Right lobe of liver (tissue), 6 donors: ENCODE measurements at regions not wholly inside any gene's neighbourhood (a gene's known extent, or its start where the extent isn't known, plus 50 kb on each side); places are given as distances from the start of the nearest gene placed in this dataset.

ENCODE experiments used
- ATAC-seq, 4 donors: fragments of 200-7000 bp; cut with Tn5 transposase; one replicate each; pipeline ENCODE4 v1.9.1; 2020; ENCODE audit warnings: mild to moderate bottlenecking in 4 of 4, moderate library complexity in 4 of 4
- DNase-seq, 3 donors: peaks; one replicate each; pipeline ENCODE4 v3.0.0-alpha.2; 2020
- H3K27ac ChIP-seq, 3 donors: fragments of 200-600 bp; one replicate each; pipeline ENCODE4 v1.8.0; 2022
- H3K27me3 ChIP-seq, 2 donors: fragments of 200-600 bp; one replicate each; pipeline ENCODE4 v1.8.0; 2022
- H3K36me3 ChIP-seq, 4 donors: fragments of 200-600 bp; sonication (generic) in 1 of 4; one replicate each; pipeline versions ENCODE4 v1.5.1 to v1.8.0; 2017 to 2022; ENCODE audit warnings: control low read depth in 1 of 4
- H3K4me1 ChIP-seq, 4 donors: fragments of 200-600 bp; sonication (generic) in 1 of 4; one replicate each; pipeline versions ENCODE4 v1.5.1 to v1.8.0; 2017 to 2022; ENCODE audit warnings: control low read depth in 1 of 4
- H3K4me3 ChIP-seq, 3 donors: fragments of 200-600 bp; one replicate each; pipeline ENCODE4 v1.8.0; 2022
- H3K9me3 ChIP-seq, 4 donors: fragments of 200-600 bp; sonication (generic) in 1 of 4; one replicate each; pipeline versions ENCODE4 v1.5.1 to v1.8.0; 2017 to 2022; ENCODE audit warnings: control low read depth in 1 of 4
- POLR2A ChIP-seq: fragments of 450-650 bp; IDR thresholded peaks from one replicate; pipeline ENCODE4 v1.6.1; 2017; ENCODE audit warnings: antibody characterized with exemption, mild to moderate bottlenecking
- WGBS: methylation state at CpG from one replicate; pipeline ENCODE4 v1.1.6; 2018; ENCODE audit warnings: low coverage, low lambda C conversion rate; ENCODE audit not compliant: insufficient coverage; ENCODE audit errors: missing lambda C conversion rate; 5-methylcytosine and 5-hydroxymethylcytosine counted together
- intact Hi-C, 2 donors: fragments of 100-400 bp; cut with DNase I; formaldehyde crosslinking; loops; one replicate each; pipeline versions ENCODE4 v1.11.2 to v1.14.1; 2022
- TF ChIP-seq, protein P1 (sequence below), 4 donors: fragments of 200-600 bp in 3 of 4; fragments of 450-650 bp in 1 of 4; IDR thresholded peaks; one replicate each; pipeline versions ENCODE4 v1.5.1 to v1.8.0; 2016 to 2022; ENCODE audit warnings: antibody characterized with exemption in 4 of 4, mild to moderate bottlenecking in 2 of 4
- donor health status: DM: no; HTN: yes; CAD: no.
- donor health status: DM: no; HTN: no; CAD: no.
- donor health status: DM: no; HTN: no; CAD: no.
- donor health status: DM: no; HTN: yes; CAD: no.
- donor health status: DM: no; HTN: yes; CAD: no.

DNA sequence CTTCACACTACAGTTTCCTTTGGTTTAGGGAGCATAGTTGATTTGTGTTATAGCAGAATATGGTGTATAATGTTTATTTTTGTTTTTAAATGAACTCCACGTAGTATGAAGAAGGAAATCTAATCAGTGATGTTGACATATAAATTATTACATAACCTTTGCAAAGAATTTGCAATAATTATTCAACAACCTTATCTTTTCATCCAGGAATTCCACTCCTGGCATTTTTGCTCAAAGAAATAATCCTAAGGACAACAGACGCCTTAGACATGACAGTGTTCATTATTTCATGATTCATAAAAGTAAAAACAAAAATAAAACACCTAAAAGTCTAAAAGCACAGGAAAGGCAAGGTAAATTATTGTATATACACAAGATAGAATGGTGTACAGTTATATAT lies 229.2 kb downstream of the EPM2A start:
- Histone ChIP-seq H3K36me3 (no peaks in the 10 kb centered on the region), H3K9me3 (no peaks in the 10 kb centered on the region), H3K27ac (no peak overlapping the region), H3K4me3 (no peak overlapping the region), H3K4me1 (no peaks in the 10 kb centered on the region), H3K27me3 (no peaks in the 10 kb centered on the region)
- intact Hi-C loops = no loop called here
- no peak for ATAC-seq
- TF ChIP-seq, protein P1, sequence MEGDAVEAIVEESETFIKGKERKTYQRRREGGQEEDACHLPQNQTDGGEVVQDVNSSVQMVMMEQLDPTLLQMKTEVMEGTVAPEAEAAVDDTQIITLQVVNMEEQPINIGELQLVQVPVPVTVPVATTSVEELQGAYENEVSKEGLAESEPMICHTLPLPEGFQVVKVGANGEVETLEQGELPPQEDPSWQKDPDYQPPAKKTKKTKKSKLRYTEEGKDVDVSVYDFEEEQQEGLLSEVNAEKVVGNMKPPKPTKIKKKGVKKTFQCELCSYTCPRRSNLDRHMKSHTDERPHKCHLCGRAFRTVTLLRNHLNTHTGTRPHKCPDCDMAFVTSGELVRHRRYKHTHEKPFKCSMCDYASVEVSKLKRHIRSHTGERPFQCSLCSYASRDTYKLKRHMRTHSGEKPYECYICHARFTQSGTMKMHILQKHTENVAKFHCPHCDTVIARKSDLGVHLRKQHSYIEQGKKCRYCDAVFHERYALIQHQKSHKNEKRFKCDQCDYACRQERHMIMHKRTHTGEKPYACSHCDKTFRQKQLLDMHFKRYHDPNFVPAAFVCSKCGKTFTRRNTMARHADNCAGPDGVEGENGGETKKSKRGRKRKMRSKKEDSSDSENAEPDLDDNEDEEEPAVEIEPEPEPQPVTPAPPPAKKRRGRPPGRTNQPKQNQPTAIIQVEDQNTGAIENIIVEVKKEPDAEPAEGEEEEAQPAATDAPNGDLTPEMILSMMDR (IDR thresholded peaks at IDR 0.05) = no peak
- no peak for TF ChIP-seq POLR2A
- WGBS = 16% methylated on average over 2 of the region's 2 CpGs
- DNase-seq = no peak

DNA sequence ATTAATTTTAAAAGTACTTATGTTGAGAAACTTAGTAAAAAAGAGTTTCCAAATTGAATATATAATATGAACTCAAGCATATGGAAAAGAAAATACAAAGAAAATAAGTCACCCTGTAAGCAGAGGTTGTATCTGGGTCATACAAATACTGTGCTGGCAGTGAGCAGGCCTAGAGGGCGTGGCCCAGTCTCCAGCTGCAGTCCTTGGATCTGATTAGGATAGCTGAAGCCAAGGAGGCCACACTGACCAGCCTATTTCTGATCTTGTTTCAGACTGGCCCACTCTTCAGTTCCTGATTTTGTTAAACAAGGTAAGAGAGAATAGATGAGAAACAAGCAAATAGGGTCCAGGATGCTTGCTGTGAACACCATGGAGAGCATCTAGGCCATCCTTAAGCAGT lies 228.8 kb downstream of the EPM2A start:
- ATAC-seq (no peak), DNase-seq (no peak)
- WGBS = 45% methylated on average over 1 of the region's 1 CpG
- intact Hi-C loops = no loop called here
- no peak overlapping the region for H3K27ac ChIP-seq
- H3K9me3 ChIP-seq = no peaks in the 10 kb centered on the region
- H3K36me3 ChIP-seq = no peaks in the 10 kb centered on the region
- H3K27me3 ChIP-seq = no peaks in the 10 kb centered on the region
- H3K4me3 ChIP-seq = no peak overlapping the region
- TF ChIP-seq POLR2A = no peak
- TF ChIP-seq, protein P1 (IDR thresholded peaks at IDR 0.05) = no peak
- H3K4me1 ChIP-seq = no peaks in the 10 kb centered on the region

DNA sequence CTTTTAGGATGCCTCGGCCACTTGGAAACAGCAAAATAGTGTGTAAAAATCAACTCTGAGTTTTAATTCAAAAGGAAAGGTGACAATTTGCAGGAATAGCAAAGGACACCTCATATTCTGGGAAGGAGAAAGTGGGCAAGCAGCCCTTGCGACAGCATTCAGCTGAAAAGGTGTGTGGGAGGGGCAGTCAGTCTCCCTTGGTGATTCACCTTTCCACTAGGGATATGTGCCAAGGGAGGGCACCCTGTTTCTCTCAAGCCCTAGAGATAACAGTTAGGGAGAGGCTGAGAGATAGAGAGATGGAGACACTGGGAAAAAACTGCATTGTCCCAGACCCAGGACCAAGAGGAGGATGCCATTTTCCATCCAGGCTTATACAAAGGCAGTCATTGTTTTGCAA lies 228.1 kb downstream of the EPM2A start:
- Histone ChIP-seq H3K27me3 (no peaks in the 10 kb centered on the region), H3K27ac (no peak overlapping the region), H3K36me3 (no peaks in the 10 kb centered on the region), H3K9me3 (no peaks in the 10 kb centered on the region), H3K4me1 (no peaks in the 10 kb centered on the region), H3K4me3 (no peak overlapping the region)
- whole genome bisulfite sequencing = 86% methylated on average over 2 of the region's 2 CpGs
- DNase-seq = no peak
- no peak for ATAC-seq
- intact Hi-C loops = no loop called here
- TF ChIP-seq, protein P1 (IDR thresholded peaks at IDR 0.05) = no peak
- TF ChIP-seq POLR2A = no peak

DNA sequence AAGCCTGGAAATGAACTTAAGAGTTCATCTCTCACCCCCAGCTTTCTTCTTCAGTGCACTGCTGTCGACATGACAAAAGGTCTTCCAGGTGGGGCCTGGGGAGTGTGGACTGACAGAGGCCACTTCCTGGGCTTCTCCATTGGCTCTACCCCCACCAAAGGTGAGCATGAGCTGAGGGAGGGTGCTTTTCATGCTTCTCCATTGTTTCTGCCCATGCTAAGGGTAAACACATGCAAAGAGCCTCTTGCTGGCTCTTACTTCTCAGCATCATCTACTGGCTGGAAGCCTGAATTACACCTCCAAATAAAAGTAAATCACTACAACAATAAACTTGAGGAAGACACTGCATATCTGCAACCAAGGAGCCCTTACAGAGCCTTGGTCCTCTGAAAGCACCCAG lies 227.2 kb downstream of the EPM2A start:
- Histone ChIP-seq H3K4me1 (no peaks in the 10 kb centered on the region), H3K27ac (no peak overlapping the region), H3K27me3 (no peaks in the 10 kb centered on the region), H3K9me3 (no peaks in the 10 kb centered on the region), H3K4me3 (no peak overlapping the region), H3K36me3 (no peaks in the 10 kb centered on the region)
- ATAC-seq (no peak), DNase-seq (no peak)
- TF ChIP-seq, protein P1 (IDR thresholded peaks at IDR 0.05) = peak in 1 of 4 donors; percentile 28
- TF ChIP-seq POLR2A = no peak
- intact Hi-C loops = no loop called here
- WGBS = no CpG with 5 or more reads among the region's 1 CpG

DNA sequence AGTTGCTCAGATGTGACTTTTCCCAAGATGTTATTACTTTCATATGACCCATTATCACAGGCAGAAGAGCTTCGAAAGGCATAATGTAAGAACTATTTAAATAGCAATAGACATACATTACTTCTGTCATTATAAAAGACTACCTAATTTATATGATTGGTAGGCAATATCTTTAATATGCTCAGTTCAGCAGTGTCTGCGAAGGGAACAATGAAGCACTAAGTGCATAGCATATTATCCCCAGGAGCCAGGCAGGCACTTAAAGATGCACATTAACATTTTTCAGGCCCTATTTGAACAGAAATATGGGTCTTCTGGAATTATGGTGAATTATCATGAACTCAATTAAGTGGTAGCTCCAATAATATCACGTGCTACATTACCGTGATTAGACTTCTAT lies 217.8 kb downstream of the EPM2A start:
- H3K27ac ChIP-seq = no peak overlapping the region

More for the DNA sequence above, 217.8 kb downstream of the EPM2A start:
- Histone ChIP-seq H3K36me3 (no peaks in the 10 kb centered on the region), H3K9me3 (no peaks in the 10 kb centered on the region), H3K27me3 (no peaks in the 10 kb centered on the region), H3K4me1 (no peaks in the 10 kb centered on the region), H3K4me3 (no peak overlapping the region)
- ATAC-seq (no peak), DNase-seq (no peak)
- no peak for TF ChIP-seq POLR2A
- TF ChIP-seq, protein P1 (IDR thresholded peaks at IDR 0.05) = no peak
- 63% methylated on average over 4 of the region's 4 CpGs for WGBS
- intact Hi-C loops = no loop called here
